ENCODE measurements at regions not wholly inside any gene's neighbourhood (a gene's known extent, or its start where the extent isn't known, plus 50 kb on each side); places are given as distances from the start of the nearest gene placed in this dataset.

DNA sequence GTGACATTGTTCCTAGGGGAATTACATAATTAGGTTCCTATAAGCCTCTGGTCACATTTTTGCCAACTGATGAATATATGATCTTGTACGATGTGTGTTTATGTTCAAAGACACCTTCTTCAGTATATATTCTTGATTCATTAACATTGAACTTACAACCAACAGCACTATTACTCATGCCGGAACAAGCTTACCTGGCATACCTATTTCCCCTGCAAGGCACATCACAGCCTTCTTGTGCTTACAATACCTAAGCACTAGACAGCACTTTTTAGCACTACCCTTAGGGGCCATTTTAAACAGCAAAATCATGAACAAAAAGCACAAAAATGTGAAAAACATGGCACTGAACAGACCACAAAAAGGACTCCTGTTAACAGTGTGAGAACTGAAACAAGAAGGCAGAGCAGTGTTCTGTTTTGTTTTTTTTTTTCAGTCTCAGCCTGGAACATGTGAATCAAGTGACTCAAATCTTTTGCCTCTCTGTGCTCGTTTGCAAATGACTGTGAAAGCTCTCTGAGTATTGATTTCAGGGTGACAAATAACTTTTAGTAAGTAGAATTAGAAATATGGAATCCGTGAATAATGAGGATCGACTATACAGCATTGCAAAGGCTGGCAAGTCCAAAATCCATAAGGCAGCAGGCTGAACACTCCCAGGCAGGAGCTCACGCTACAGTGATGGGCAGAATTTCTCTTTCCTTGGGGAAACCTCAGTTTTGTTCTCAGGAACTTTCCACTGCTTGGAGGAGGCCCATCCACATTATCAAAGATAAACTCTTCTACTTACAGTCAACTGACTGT is 102.3 kb upstream of the TSHZ2 start:
- Histone ChIP-seq H3K4me1 (replicated peaks) (no peaks in the 10 kb centered on the region), H3K27ac (no peak overlapping the region), H3K27me3 (replicated peaks; ENCODE audit: insufficient read depth) (no peaks in the 10 kb centered on the region), H3K36me3 (no peaks in the 10 kb centered on the region), H3K4me3 (no peak overlapping the region), H3K9me3 (no peaks in the 10 kb centered on the region)
- WGBS, result 93% methylated on average over 6 of the region's 6 CpGs
- TF ChIP-seq POLR2A (IDR thresholded peaks at IDR 0.05) (no peak), POLR2AphosphoS5 (IDR thresholded peaks at IDR 0.05) (no peak)
- TF ChIP-seq, protein P1, sequence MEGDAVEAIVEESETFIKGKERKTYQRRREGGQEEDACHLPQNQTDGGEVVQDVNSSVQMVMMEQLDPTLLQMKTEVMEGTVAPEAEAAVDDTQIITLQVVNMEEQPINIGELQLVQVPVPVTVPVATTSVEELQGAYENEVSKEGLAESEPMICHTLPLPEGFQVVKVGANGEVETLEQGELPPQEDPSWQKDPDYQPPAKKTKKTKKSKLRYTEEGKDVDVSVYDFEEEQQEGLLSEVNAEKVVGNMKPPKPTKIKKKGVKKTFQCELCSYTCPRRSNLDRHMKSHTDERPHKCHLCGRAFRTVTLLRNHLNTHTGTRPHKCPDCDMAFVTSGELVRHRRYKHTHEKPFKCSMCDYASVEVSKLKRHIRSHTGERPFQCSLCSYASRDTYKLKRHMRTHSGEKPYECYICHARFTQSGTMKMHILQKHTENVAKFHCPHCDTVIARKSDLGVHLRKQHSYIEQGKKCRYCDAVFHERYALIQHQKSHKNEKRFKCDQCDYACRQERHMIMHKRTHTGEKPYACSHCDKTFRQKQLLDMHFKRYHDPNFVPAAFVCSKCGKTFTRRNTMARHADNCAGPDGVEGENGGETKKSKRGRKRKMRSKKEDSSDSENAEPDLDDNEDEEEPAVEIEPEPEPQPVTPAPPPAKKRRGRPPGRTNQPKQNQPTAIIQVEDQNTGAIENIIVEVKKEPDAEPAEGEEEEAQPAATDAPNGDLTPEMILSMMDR (IDR thresholded peaks at IDR 0.05), result no peak
- no peak for DNase-seq (ENCODE audit: low spot score)
- intact Hi-C loops (cut with DNase I), result no loop called here

GRCh38 chr20:52869276-52869675 is 102.9 kb upstream of the TSHZ2 start:
- TF ChIP-seq POLR2AphosphoS5 (IDR thresholded peaks at IDR 0.05) (no peak), POLR2A (IDR thresholded peaks at IDR 0.05) (no peak)
- TF ChIP-seq, protein P1 (IDR thresholded peaks at IDR 0.05), result no peak
- WGBS, result 98% methylated on average over 2 of the region's 2 CpGs
- H3K36me3 ChIP-seq, result no peaks in the 10 kb centered on the region
- H3K9me3 ChIP-seq, result no peaks in the 10 kb centered on the region
- H3K4me3 ChIP-seq, result no peak overlapping the region
- H3K27ac ChIP-seq, result no peak overlapping the region
- DNase-seq (ENCODE audit: low spot score), result no peak
- no peaks in the 10 kb centered on the region for H3K4me1 ChIP-seq (replicated peaks)
- intact Hi-C loops (cut with DNase I), result no loop called here
- no peaks in the 10 kb centered on the region for H3K27me3 ChIP-seq (replicated peaks; ENCODE audit: insufficient read depth)

DNA sequence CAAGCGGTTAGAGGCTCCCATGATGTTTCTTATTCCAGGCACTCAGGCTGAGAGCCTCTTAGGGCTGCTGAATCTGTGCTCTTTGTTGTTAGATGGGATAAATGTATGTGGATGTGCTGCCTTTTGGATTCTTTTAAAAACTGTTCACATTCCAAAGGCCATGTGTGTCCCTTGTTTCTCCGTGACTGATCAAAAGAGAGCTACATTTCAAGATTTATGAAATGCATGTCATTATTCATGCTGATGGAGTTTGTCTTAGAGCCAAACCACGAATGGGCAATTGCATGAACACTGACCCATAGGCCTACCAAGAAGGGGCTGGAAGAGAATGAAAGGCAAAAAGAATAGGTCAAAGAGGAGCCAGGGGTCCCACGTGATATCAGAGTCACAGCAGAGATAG is 104.9 kb upstream of the TSHZ2 start:
- Histone ChIP-seq H3K36me3 (no peaks in the 10 kb centered on the region), H3K9me3 (no peaks in the 10 kb centered on the region), H3K27ac (no peak overlapping the region), H3K27me3 (replicated peaks; ENCODE audit: insufficient read depth) (no peaks in the 10 kb centered on the region), H3K4me3 (no peak overlapping the region), H3K4me1 (replicated peaks) (no peaks in the 10 kb centered on the region)
- DNase-seq (ENCODE audit: low spot score), result no peak
- WGBS, result 76% methylated on average over 4 of the region's 4 CpGs
- TF ChIP-seq POLR2A (IDR thresholded peaks at IDR 0.05), result no peak
- TF ChIP-seq, protein P1 (IDR thresholded peaks at IDR 0.05), result no peak
- TF ChIP-seq POLR2AphosphoS5 (IDR thresholded peaks at IDR 0.05), result no peak
- intact Hi-C loops (cut with DNase I), result no loop called here

- Histone ChIP-seq H3K9me3 (no peaks in the 10 kb centered on the region), H3K27me3 (replicated peaks; ENCODE audit: insufficient read depth) (no peaks in the 10 kb centered on the region), H3K4me3 (no peak overlapping the region), H3K27ac (no peak overlapping the region), H3K4me1 (replicated peaks) (no peaks in the 10 kb centered on the region), H3K36me3 (no peaks in the 10 kb centered on the region)
- intact Hi-C loops (cut with DNase I), result no loop called here
- 73% methylated on average over 6 of the region's 6 CpGs for WGBS
- no peak for DNase-seq (ENCODE audit: low spot score)
- TF ChIP-seq, protein P1 (IDR thresholded peaks at IDR 0.05), result no peak
- TF ChIP-seq POLR2AphosphoS5 (IDR thresholded peaks at IDR 0.05), result no peak
- TF ChIP-seq POLR2A (IDR thresholded peaks at IDR 0.05), result no peak
Observed at GRCh38 chr20:52864916-52865605, 107.1 kb upstream of the TSHZ2 start.

Data from prostate gland (tissue), 2 donors.